GM12873 (cell line): ENCODE measurements at regions not wholly inside any gene's neighbourhood (a gene's known extent, or its start where the extent isn't known, plus 50 kb on each side); places are given as distances from the start of the nearest gene placed in this dataset.

Experiments
- TF ChIP-seq, protein P1 (sequence below): IDR thresholded peaks from 2 replicates; pipeline ENCODE4 v1.5.1; 2012; ENCODE audit warnings: low read depth, mild to moderate bottlenecking, moderate library complexity, low read length, control low read depth; ENCODE audit not compliant: insufficient read depth; ENCODE audit errors: missing control alignments

- TF ChIP-seq, protein P1, sequence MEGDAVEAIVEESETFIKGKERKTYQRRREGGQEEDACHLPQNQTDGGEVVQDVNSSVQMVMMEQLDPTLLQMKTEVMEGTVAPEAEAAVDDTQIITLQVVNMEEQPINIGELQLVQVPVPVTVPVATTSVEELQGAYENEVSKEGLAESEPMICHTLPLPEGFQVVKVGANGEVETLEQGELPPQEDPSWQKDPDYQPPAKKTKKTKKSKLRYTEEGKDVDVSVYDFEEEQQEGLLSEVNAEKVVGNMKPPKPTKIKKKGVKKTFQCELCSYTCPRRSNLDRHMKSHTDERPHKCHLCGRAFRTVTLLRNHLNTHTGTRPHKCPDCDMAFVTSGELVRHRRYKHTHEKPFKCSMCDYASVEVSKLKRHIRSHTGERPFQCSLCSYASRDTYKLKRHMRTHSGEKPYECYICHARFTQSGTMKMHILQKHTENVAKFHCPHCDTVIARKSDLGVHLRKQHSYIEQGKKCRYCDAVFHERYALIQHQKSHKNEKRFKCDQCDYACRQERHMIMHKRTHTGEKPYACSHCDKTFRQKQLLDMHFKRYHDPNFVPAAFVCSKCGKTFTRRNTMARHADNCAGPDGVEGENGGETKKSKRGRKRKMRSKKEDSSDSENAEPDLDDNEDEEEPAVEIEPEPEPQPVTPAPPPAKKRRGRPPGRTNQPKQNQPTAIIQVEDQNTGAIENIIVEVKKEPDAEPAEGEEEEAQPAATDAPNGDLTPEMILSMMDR, result no peak
Measured at GRCh38 chr6:115691433-115691832, 369.3 kb downstream of the FRK start.

DNA sequence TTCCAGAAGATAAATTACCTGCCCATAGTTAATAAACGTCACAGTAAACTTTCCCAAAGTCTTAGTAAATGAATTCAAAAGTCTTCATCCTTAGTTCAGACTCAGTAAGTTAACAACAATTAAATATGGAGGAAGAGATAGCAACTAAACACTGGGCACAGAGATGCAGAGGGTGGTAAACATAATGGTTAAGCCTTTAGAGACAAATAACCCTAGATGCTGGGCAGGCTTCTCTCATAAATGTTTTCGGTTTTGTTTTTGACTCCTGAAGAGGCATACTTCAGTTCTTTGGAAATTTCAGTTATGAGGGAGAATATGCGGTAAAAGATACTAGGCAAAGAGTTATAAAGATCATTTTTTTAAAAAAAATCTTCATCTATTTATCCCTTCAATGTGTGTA lies 369.8 kb downstream of the FRK start:
- TF ChIP-seq, protein P1, result no peak

GRCh38 chr6:115681978-115682775 lies 378.5 kb downstream of the FRK start:
- TF ChIP-seq, protein P1, result no peak

GRCh38 chr6:115680621-115681020 lies 380.1 kb downstream of the FRK start:
- TF ChIP-seq, protein P1, result no peak

GRCh38 chr6:115677198-115677597 lies 383.5 kb downstream of the FRK start:
- TF ChIP-seq, protein P1, result no peak

GRCh38 chr6:115675443-115675842 lies 385.2 kb downstream of the FRK start:
- TF ChIP-seq, protein P1, result no peak

GRCh38 chr6:115668781-115669180 lies 391.9 kb downstream of the FRK start:
- TF ChIP-seq, protein P1, result no peak
